DOHH2 (cell line): ENCODE measurements at regions not wholly inside any gene's neighbourhood (a gene's known extent, or its start where the extent isn't known, plus 50 kb on each side); places are given as distances from the start of the nearest gene placed in this dataset.

Experiments used
- EZH2phosphoT487 ChIP-seq: fragments of 200-600 bp; sonication (generic); IDR thresholded peaks from 2 replicates; pipeline ENCODE4 v1.6.1; 2017; ENCODE audit warnings: borderline replicate concordance, mild to moderate bottlenecking, antibody characterized with exemption, low read length, moderate library complexity, mixed read lengths
- TF ChIP-seq, protein P1 (sequence below): fragments of 200-600 bp; sonication (generic); IDR thresholded peaks from one replicate; pipeline ENCODE4 v1.5.1; 2014; ENCODE audit warnings: antibody characterized with exemption, mild to moderate bottlenecking, low read depth, low read length; ENCODE audit not compliant: poor library complexity, severe bottlenecking

DNA sequence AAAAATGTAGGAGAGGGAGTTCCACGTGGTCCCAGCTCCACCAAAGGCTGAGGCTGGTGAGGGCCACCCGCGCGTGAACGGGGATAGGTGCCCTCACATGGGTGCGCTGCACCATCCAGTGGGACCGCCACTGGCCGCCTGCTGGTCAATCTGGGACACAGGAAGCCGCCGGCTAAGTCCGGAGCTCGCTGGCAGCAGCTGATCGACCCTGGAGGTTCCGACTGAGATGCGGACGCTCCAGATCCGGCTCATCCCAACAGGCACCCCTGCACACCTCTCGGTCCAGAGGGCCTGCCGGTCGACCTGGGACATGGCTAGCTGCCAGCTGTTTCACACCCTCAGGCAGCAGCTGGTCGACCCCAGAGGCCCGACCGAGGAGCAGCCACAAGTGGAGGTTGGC, 116.5 kb upstream of the ANKRD30BL start:
- TF ChIP-seq, protein P1, sequence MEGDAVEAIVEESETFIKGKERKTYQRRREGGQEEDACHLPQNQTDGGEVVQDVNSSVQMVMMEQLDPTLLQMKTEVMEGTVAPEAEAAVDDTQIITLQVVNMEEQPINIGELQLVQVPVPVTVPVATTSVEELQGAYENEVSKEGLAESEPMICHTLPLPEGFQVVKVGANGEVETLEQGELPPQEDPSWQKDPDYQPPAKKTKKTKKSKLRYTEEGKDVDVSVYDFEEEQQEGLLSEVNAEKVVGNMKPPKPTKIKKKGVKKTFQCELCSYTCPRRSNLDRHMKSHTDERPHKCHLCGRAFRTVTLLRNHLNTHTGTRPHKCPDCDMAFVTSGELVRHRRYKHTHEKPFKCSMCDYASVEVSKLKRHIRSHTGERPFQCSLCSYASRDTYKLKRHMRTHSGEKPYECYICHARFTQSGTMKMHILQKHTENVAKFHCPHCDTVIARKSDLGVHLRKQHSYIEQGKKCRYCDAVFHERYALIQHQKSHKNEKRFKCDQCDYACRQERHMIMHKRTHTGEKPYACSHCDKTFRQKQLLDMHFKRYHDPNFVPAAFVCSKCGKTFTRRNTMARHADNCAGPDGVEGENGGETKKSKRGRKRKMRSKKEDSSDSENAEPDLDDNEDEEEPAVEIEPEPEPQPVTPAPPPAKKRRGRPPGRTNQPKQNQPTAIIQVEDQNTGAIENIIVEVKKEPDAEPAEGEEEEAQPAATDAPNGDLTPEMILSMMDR: no peak
- no peak for TF ChIP-seq EZH2phosphoT487
